ENCODE measurements at regions not wholly inside any gene's neighbourhood (a gene's known extent, or its start where the extent isn't known, plus 50 kb on each side); places are given as distances from the start of the nearest gene placed in this dataset.

DNA sequence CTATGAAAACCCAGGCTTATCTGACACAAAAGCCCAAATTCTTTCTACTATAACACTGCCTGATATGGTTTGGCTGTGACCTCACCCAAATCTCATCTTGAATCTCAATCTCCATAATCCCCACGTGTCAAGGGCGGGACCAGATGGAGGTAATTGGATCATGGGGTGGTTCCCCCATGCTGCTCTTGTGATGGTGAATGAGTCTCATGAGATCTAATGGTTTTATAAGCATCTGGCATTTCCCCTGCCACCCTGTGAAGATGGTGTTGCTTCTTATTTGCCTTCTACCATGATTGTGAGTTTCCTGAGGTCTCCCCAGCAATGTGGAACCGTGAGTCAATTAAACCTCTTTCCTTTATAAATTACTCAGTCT, 123.3 kb upstream of the USP24 start:
- DNase-seq (ENCODE audit: low read depth in 2 of 2) = no peak

DNA sequence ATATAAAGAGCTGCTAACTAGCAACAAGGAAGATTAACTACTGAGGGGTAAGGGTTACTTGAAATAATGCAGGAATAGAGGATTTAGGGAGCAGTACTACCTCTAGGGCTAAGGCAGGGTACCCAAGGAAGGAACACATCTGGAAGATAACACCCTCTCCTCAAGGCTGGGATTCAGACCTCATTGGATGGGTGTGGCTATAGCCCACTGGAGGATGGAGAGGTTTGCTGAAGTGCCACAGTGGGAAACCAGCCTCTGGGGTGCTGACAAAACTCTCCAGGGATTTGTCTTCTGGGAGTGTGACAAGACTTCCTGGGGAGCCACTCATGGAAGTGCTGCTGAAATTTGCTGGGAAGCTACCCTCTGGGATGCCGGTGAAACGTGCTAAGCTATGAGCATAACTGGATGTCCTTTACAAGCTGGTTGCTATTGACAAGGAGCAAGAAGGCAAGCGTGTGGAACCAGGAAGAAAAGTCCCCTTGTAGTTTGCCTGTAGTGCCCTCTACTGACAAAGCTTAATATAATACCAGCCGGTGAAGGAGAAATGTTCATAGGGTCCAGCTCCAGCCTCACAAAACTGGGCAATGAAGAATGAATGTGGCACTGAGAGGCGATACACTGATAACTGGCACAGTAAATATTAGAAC, 122.8 kb upstream of the USP24 start:
- no peak for DNase-seq (ENCODE audit: low read depth in 2 of 2)

DNA sequence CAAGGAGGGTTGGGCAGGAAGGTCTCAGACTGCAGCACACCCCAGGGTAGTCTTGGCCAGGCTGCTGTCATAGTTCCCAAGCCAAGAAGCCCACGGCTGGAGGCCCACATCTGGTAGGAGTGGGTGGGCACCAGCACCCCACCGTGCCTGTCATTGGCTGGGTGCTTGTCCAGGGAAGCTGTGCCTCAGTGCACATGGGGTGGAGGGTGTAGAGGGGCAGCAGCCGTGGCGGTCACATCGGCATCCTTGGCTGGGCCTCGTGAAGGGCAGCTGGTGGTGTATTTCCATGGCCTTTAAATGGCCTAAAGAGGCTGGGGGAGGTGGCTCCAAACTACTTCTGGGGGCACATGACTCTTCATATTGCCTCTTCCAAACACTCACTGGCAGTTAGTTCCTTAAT, 119.6 kb upstream of the USP24 start:
- no peak for DNase-seq (ENCODE audit: low read depth in 2 of 2)

DNA sequence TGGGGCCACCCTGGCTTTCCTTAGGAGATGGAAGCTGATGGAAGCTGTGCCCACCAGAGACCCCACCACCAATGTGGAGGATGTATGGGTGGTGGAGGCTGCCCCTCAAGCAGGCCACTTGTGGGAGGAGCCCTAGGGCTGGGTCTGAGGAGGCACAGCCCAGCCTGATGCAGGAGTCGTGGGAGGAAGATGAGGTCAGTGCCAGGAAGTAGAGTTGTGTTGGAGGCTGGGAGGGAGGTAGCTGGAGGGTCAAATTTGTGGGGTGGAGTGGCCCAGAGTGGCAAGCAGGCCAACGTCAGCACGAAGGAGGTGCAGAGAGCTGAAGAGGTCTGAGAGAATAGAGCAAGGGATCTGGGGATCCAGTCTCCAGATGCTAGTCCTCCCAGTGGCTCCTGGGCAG, 119.0 kb upstream of the USP24 start:
- DNase-seq (ENCODE audit: low read depth in 2 of 2) = no peak

DNA sequence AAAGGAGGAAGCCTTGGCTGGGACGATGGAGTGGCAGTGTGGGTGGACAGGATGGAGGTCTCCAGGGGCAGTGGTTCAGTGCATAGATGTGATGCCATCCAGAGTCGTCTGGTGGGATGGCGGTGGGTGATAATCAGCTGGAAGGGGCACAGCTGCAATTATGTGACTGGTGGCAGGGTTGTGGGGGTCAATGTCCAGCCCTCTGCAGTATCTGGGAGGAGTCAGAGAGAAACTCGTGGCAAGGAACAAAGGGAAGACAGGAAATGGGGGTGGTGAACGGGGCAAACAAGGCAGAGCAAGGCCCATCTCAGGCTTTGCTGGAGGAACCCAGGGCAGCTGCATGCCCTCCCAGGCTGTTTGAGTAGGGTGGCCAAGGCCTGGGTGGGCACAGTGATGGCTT, 118.3 kb upstream of the USP24 start:
- no peak for DNase-seq (ENCODE audit: low read depth in 2 of 2)

DNA sequence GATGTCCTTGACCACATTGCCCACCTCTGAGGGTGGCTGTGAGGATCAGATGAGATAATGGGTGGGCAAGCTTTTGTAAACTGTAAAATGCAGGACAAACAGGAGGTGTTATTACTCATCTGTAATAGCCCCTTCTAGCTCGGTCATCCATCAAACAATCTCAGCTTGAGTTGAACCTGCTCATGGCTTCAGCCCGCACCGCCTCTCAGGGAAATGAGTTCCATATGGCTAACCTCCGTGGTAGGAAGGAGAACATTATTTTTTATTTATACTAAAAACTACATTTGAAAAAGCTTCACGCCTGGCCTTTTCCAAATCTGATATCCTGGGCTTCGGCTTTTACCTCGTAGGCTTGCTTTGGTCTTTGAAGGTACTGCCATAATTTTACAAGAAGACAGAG, 116.2 kb upstream of the USP24 start:
- no peak for DNase-seq (ENCODE audit: low read depth in 2 of 2)

DNA sequence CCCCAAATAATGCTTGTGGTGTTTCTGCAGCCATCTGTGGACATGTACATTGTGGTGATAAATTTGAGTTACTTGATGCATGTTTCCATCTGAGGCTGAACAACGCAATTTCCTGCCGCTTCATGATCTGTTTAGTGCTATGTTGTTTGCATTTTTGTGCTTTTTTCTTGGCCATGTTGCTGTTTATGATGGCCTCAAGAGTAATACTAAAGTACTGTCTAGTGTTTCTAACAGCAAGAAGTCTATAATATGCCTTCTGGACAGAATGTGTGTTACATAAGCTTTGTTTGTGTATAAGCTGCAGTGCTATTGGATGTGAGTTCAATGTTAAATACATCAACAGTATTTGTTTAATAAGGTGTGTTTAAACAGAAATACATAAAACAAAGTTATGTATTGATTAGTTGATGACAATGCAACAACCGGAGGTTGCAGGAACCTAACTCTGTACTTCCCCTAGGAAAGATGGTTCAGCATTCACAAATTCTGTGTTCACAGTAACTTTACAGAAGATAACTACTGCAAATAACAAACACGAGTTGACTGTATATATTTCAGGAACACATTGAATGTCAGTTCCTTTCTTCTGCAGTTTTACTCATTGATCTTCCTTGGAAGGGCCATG, 114.8 kb upstream of the USP24 start:
- no peak for DNase-seq (ENCODE audit: low read depth in 2 of 2)

DNA sequence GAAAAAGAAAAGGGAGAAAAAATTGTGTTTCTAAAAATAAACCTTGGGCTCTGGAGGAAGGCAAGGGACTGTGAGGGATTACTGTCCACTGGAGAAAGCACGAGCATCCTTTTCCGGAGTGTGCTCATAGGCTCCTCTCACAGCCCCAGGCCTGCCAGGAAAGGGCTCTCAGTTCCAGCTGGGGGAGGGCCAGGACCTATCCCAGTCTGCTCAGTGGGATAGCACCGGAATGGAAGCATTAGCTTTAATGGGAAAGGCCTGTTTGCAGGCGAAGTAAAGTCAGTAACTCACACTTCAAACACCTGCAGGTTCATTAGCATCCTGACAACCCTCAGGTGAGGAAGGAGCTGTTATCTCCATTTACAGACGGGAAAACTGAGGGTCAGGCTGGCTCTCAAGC, 113.9 kb upstream of the USP24 start:
- DNase-seq (ENCODE audit: low read depth in 2 of 2) = no peak

DNA sequence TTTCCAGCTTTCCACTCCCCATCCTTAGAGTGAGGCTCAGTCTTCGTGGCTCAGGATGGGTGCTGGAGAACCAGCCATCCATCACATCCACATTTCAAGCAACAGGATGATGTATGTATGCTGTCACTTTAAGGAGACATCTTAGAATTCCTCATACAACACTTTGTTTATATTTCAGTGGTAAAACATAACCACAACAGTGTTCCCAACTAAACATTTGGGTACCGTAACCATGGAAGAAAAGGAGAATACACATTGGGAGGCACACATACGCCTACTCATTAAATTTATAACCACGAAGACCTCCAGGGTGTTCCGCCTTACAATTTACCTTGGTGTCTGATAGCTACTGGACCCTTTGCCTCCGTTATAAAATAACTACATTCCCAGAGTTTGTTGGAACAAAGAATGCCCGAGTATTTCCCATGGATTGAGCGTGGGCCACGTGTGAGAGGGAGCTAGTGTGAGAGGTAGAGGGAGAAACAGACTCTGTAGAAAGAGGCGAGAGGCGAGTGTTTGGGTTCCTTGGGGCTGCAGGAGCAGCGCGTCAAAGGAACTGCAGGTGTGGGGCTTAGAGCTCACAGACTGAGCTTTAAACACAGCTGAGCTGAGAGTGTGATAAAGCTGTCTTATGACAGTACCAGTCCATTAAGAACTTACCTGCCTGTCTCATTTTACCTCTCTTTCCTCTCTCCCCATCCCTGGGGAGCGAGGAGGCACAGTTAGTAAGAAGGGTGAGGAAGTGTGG, 111.5 kb upstream of the USP24 start:
- DNase-seq (ENCODE audit: low read depth in 2 of 2) = no peak

DNA sequence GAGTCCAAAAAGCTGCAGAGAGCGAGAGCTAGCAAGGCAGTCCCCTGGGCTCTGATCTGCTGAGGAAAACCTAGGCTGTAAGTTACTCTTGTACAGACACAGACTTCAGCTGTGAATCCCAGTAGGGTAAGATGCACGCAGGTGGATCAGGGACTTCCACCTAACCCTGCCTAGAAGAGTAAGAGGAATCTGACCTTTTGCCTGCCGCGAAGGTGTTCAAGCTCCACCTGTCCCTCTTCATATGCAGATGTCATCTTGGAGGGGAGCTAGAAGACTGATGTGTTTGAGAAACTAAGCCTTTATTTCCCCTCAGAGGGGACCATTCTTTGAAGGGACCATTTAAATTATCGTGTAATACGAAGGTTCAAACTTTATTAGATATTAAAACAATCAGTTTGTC, 108.6 kb upstream of the USP24 start:
- DNase-seq (ENCODE audit: low read depth in 2 of 2) = no peak

DNA sequence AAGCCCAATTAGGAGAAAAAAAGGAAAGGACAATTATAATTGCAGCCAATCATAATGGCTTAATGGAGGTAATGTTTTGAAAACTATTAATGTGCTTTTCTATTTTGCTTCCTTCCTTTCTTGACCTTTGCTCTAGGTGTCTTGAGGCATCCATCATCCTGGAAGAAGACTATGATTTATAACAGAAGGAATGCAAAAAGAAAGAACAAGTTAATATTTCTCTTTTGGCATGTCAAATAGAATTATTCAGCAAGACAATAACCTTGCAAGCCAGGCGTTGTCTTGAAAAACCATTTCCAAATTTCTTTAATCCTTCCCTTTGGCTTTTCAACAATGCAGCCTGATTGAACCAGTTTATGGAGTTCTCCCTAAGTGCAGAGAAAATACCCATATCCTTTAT, 107.7 kb upstream of the USP24 start:
- DNase-seq (ENCODE audit: low read depth in 2 of 2) = no peak

DNA sequence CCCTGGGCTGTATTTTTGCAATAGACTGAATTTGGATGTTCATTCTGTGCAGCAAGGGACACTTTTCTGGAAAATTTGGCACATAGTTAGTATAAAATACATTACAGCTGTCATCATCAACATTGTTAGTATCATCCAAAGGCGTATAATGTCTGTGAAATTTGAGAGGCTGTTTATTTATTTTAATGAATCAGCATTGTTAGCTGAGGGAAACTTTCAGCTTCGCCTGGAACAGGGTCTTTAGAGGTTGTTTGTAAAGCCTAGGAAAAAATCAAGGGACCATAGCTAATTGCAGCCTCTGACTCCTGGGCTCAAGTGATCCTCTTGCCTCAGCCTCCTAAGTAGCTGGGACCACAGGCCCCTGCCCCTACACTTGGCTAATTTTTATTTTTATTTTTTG, 106.8 kb upstream of the USP24 start:
- no peak for DNase-seq (ENCODE audit: low read depth in 2 of 2)

DNA sequence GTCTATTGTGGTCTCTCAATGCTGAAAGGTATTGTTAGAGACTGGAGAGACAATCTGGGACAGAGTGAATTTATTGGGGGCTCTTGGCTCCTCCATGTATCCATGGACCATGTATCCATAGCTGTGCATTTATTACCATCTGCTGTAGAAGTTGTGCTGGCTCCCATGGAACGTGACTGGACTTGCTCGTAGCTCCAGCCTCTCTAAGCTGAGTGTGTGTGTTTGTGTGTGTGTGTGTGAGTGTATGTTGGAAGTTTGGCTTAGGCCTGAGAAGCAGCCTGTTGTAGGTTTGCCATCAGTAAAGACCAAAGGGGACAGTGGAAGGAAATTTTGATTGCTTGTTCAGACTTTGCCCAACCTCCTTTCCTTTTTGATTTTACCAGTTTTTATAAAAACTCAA, 105.7 kb upstream of the USP24 start:
- DNase-seq (ENCODE audit: low read depth in 2 of 2) = no peak

DNA sequence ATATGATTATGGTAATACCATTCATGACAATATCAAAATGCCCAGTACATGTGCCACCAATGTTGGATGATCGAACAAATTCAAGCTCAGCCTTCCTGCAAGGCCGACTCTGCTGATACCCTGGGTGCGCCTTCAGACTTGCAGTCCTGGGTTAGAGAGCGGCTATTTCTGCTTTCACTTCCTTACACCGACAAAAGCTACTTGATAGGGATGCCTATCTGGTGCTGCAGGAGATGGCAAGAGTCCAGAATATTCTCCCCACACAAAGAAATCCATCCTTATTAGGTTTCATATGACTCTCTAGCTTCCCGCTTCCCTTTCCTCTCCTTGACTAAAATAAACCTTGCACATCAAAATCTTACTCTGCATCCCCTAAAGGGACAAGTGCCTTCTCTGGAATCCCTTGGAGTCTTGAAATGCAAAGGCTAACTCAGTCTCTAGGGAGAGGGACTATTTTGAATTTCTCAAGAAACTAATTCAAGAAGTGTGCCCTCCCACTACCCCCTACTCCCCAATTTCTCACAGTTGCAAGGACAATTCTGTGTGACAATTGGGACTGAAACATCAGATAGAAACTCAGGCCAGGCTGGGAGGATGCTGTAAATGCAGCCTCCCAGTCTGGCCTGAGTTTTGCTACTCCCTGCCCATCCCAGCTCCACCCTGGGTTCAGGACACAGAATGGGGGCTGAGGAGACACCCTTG, 103.1 kb upstream of the USP24 start:
- DNase-seq (ENCODE audit: low read depth in 2 of 2) = no peak

DNA sequence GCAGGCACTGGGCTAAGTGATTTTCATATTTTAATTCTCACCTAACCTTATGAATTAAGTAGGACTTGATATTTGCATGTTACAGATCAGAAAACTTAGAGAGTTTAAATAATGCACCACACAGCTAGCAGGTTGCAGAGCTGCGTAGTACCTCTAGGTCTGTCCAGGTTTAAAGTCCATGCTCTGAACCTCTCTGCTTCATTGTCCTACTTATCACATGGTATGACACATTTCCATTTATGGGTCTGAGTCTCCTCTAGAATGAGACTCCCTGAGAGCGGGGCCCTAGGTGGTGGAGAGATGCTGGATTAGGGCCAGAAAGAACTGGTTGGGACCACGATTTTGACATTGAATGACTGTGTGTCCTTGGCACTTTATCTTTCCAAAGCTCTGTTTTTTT, 102.5 kb upstream of the USP24 start:
- DNase-seq (ENCODE audit: low read depth in 2 of 2) = no peak

DNA sequence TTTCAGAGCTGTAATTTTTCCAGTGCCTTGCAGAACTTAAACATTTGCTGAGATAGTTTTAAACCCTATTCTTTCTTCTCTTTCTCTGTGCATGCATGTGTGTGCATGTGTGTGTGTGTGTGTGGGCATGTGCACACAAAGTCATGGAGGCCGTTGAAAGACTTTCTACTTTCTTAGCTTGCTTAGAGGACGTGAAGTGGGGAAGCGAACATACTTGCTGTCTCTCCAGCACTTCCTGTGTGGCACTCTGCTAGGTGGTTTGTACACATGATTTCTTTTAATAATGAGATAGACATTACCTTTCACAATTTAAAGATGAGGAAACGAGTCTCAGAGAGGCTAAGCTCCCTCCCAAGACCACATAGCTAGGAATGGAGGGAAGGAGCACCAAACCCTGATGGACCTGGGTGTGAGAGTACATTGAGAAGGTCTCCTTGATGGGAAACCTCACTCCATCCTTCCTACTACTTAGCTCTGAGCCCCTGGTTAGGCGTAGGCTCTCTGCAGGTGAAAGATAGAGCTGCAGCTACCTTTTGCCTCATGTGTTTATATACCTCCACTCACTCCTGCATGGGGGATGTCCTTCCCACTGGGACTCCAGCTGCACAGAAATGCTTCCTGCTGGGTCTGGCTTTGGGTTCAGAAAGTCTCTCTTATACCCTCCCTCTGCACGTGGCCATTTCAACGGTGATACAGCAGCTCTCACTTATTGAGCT, 101.9 kb upstream of the USP24 start:
- no peak for DNase-seq (ENCODE audit: low read depth in 2 of 2)

DNA sequence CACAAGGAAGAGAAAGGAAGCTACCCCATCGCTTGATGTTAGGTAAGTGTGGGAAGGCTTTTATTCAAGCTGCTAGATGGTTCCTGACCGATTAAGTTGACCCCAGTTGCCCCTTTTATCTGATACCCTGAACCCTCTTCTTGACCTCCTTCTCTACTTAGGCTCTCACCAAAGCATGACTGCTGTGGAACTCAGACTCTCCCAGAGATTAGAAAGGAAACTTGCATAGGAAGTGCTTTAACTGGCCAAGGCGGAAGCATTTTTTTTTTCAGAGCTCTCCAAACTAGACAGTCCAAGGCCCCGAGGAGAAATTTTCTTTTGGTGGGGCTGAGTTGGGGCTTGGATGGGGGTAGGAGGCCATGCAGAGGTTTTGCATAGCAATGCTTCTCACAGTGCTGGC, 101.3 kb upstream of the USP24 start:
- no peak for DNase-seq (ENCODE audit: low read depth in 2 of 2)

DNA sequence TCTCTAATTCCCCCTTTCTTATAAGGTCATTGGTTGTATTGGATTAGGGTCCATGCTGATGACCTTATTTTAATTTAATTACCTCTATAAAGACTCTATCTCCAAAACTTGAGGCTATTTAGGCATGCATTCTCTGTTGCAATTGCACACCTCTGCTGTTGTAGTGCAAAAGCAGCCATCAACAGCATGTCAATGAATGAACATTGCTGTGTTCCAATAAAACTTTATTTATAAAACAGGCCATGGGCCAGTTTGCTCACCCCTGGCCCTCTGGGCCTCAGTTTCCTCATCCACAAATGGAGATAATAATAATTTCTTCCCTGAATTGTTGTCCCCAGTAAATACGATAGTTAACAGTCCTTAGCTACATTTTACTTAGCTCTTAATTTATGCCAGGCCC, 100.4 kb upstream of the USP24 start:
- DNase-seq (ENCODE audit: low read depth in 2 of 2) = no peak

DNA sequence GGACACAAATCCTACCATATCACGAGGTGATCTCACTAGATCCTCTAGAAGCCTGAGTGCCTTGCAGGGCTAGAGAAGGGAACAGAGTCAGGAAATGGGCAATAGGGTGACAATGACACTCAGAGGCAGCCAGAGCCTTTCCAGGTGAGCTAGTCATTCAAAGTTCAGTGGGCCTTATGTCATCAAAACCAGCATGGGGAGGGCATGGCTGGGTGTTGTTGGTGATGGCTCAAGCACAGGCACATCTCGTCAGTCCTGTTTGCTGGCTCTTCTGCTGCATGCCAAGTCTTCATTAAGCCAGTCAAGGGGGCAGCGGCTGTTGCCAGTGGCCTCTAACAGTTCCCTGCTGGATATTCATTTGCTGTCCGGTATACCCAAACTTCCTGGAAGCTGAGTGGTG, 99.6 kb upstream of the USP24 start:
- no peak for DNase-seq (ENCODE audit: low read depth in 2 of 2)

DNA sequence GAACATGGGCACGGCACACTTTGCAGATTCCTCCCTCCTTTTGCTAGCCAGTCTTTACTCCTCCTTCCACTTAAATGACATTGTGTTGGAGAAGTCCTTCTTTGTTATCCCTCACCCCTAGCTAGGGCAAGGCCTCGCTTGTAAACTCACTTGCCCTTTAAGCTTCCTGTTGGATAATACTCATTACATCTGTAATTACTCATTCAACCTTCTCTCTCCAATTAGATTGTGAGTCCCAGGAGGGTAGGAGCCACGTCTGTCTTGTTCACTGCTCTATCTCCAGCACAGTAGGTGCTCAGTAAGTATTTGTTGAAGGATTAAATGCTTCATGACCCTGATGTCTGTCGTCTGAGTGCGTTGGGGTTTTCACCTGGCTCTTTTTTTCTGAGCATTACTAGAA, 98.7 kb upstream of the USP24 start:
- DNase-seq (ENCODE audit: low read depth in 2 of 2) = no peak

DNA sequence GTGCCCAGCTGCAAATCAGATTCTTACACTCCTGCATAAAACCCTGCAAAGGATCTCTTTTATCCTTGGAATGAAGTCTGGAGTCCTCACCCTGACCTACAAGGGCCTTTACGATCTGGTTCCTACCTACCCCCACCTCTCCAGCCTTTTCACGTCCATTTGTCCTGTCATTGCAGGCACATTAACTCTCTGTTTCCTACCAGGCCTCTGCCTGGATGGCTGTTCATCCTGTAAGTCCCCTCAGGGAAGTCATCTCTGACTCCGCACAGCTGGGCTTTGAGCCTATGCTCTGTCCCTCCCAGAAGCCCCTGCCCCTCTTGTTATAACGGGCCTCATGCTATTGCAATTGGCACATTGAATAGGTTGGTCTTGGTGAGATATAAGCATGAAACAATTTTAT, 96.8 kb upstream of the USP24 start:
- no peak for DNase-seq (ENCODE audit: low read depth in 2 of 2)

DNA sequence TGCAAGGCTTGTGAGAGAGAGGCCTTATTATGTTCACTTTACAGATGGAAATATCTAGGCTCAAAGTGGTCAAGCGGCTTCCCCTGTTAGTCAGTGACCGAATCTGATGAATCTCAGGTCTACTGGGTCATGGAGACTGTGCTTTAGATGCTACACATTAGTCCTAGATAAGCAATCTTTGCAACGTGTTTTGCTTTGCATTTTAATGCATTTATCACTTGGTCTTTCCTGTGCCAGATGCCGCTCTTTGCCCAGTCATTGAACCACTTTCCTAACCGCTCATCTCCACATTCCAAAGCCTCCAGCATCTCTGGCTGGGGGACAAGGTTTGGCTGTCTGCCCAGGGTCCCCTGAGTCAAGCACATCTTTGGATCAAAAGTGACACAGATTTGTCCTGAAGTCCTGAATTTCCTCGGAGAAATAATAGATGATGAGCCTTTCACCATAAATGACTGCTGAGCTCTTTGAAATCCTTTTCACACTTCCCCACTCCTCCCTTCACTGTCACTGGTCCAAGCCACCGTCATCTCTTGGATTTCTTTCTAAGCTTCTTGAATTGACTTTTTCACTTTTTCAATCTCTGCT, 96.0 kb upstream of the USP24 start:
- no peak for DNase-seq (ENCODE audit: low read depth in 2 of 2)
